ENCODE measurements at regions not wholly inside any gene's neighbourhood (a gene's known extent, or its start where the extent isn't known, plus 50 kb on each side); places are given as distances from the start of the nearest gene placed in this dataset.

DNA sequence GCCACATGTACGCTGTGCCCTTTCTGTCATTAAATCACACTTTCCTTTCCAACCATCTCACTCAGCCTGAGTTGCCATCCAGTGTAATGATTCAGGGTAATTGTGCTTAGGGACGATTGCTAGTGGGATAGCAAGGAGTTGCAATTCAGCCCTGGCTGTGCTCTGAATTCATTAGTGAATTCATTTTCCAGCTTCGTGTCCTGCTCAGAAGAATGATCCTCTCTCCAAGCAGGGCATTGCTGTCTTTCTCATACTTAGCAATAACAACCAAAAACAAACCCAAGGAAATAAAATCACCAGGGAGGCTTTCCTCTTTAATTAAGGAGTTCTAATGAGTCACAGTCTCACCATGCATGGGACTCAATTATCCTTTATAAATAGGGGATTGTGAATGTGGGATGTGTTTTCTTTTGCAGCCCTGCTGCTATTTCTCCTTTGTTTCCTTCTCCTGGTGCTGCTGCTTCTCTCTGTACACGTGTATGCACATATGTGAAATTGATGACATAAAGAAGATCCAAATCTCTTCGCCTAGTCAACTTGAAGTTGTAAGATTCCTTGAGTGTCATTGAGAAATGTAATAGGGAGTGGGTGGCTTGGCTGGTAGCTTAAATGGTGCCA is 167.0 kb downstream of the TSEN15 start:
- H3K9me3 ChIP-seq (replicated peaks in 1 of 3), result no peaks in the 10 kb centered on the region
- no peaks in the 10 kb centered on the region for H3K27me3 ChIP-seq
- H3K4me1 ChIP-seq (replicated peaks in 1 of 2), result no peaks in the 10 kb centered on the region
- no peak overlapping the region for H3K27ac ChIP-seq
- H3K4me3 ChIP-seq, result no peak overlapping the region
- H3K36me3 ChIP-seq (replicated peaks in 1 of 2), result no peaks in the 10 kb centered on the region
- TF ChIP-seq POLR2A (IDR thresholded peaks at IDR 0.05), result no peak
- TF ChIP-seq, protein P1, sequence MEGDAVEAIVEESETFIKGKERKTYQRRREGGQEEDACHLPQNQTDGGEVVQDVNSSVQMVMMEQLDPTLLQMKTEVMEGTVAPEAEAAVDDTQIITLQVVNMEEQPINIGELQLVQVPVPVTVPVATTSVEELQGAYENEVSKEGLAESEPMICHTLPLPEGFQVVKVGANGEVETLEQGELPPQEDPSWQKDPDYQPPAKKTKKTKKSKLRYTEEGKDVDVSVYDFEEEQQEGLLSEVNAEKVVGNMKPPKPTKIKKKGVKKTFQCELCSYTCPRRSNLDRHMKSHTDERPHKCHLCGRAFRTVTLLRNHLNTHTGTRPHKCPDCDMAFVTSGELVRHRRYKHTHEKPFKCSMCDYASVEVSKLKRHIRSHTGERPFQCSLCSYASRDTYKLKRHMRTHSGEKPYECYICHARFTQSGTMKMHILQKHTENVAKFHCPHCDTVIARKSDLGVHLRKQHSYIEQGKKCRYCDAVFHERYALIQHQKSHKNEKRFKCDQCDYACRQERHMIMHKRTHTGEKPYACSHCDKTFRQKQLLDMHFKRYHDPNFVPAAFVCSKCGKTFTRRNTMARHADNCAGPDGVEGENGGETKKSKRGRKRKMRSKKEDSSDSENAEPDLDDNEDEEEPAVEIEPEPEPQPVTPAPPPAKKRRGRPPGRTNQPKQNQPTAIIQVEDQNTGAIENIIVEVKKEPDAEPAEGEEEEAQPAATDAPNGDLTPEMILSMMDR (IDR thresholded peaks at IDR 0.05), result no peak
- no peak for DNase-seq
- WGBS, 4 donors, result 70 to 84% (median 81%) methylated on average over 5 of the region's 5 CpGs
- intact Hi-C loops (cut with DNase I), result no loop called here

DNA sequence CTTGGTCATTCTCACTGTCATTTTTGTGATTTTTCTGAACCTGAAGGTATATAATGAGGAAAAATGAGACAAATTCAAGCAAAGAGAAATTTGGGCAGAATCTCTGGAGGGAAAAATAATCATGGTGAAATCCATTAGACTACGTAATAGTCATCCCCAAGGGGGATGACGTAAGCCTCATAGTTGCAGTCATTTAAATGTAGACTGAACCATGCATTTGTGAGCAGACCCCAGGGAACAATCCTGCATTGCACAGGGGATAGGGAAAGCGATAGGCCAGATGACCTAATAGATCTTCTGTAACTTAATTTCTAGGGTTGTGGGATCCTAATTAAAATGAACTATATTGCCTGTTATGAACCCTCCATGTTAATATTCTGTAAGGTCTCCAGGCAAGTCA is 167.4 kb upstream of the C1orf21 start:
- H3K4me3 ChIP-seq, result no peak overlapping the region
- intact Hi-C loops (cut with DNase I), result no loop called here
- 44 to 87% (median 60%) methylated on average over 3 of the region's 3 CpGs for WGBS, 4 donors
- DNase-seq, result no peak
- no peaks in the 10 kb centered on the region for H3K27me3 ChIP-seq
- TF ChIP-seq, protein P1 (IDR thresholded peaks at IDR 0.05), result no peak
- no peak for TF ChIP-seq POLR2A (IDR thresholded peaks at IDR 0.05)
- H3K27ac ChIP-seq, result no peak overlapping the region
- no peaks in the 10 kb centered on the region for H3K9me3 ChIP-seq (replicated peaks in 1 of 3)
- no peaks in the 10 kb centered on the region for H3K4me1 ChIP-seq (replicated peaks in 1 of 2)
- no peaks in the 10 kb centered on the region for H3K36me3 ChIP-seq (replicated peaks in 1 of 2)

DNA sequence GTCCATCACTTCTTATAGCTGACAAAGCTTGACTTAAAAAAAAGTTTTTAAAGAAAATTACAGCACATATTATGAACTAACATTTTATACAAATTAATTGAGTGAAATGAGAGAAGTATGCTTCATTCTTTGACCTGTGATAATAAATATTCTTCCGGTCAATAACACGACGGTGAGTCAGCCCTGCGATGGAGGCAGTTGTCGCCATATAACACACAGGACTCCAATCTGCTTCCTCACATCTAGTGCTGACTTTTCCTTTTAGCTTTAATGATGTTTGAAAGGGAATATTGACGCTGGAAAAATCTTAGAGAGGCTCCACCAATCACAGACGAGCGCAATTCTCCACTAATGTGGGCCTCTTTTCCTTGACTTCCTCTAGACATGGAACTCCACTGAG is 166.9 kb upstream of the C1orf21 start:
- Histone ChIP-seq H3K27me3 (no peaks in the 10 kb centered on the region), H3K4me3 (no peak overlapping the region), H3K36me3 (replicated peaks in 1 of 2) (no peaks in the 10 kb centered on the region), H3K4me1 (replicated peaks in 1 of 2) (no peaks in the 10 kb centered on the region), H3K9me3 (replicated peaks in 1 of 3) (no peaks in the 10 kb centered on the region), H3K27ac (no peak overlapping the region)
- intact Hi-C loops (cut with DNase I), result loop anchor here (5.0 kb wide), 1 partner anchor 143 kb away; no protein-coding TSS in a partner anchor
- WGBS, 4 donors, result 89 to 97% (median 96%) methylated on average over 8 of the region's 8 CpGs
- no peak for DNase-seq
- TF ChIP-seq, protein P1 (IDR thresholded peaks at IDR 0.05), result no peak
- no peak for TF ChIP-seq POLR2A (IDR thresholded peaks at IDR 0.05)

DNA sequence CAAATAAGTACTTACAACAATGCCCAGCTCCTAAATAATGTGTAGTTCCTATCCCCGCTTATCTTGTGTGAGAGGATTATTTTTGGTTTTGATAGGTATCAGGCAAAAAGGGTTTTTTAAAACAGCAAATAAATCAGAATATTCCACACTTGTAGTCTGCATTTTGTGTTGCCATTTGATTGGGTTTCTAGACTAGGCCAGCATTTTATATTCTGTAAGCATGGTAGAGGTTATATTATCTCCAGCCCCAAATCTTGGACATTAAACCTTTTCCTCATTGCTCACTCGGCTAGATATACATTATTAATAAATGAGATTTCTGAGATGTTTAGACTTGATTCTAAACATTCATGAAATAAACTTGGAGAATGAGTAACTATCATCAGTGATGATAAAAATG is 165.7 kb upstream of the C1orf21 start:
- TF ChIP-seq, protein P1 (IDR thresholded peaks at IDR 0.05), result no peak
- TF ChIP-seq POLR2A (IDR thresholded peaks at IDR 0.05), result no peak
- Histone ChIP-seq H3K4me1 (replicated peaks in 1 of 2) (no peaks in the 10 kb centered on the region), H3K36me3 (replicated peaks in 1 of 2) (no peaks in the 10 kb centered on the region), H3K9me3 (replicated peaks in 1 of 3) (no peaks in the 10 kb centered on the region), H3K27me3 (no peaks in the 10 kb centered on the region), H3K27ac (no peak overlapping the region), H3K4me3 (no peak overlapping the region)
- no peak for DNase-seq
- intact Hi-C loops (cut with DNase I), result loop anchor here (5.0 kb wide), 1 partner anchor 144 kb away; no protein-coding TSS in a partner anchor
- 73 to 100% (median 84%) methylated on average over 2 of the region's 2 CpGs for WGBS, 4 donors
